Spleen (tissue), 11 donors: ENCODE measurements at regions not wholly inside any gene's neighbourhood (a gene's known extent, or its start where the extent isn't known, plus 50 kb on each side); places are given as distances from the start of the nearest gene placed in this dataset.
A peak's percentile ranks its signal among the peaks of the same experiment; 100 is the strongest.

Experiments
- DNase-seq: peaks from one replicate; pipeline ENCODE4 v3.0.0-alpha.2; 2020
- H3K27ac ChIP-seq, 8 donors: fragments of 200-600 bp; sonication (generic) in 7 of 8; 1 replicate in 4 of 8; 2 replicates in 4 of 8; pipeline versions ENCODE4 v1.5.0 to v1.8.0; 2016 to 2021; ENCODE audit warnings: inconsistent platforms in 4 of 8, mild to moderate bottlenecking in 4 of 8, moderate library complexity in 1 of 8
- H3K27me3 ChIP-seq, 7 donors: fragments of 200-600 bp; sonication (generic) in 6 of 7; replicated peaks in 1 of 7; 1 replicate in 4 of 7; 2 replicates in 3 of 7; pipeline versions ENCODE4 v1.5.0 to v1.8.0; 2016 to 2021; ENCODE audit warnings: inconsistent platforms in 3 of 7, mild to moderate bottlenecking in 1 of 7
- H3K36me3 ChIP-seq, 6 donors: fragments of 200-600 bp; sonication (generic) in 5 of 6; 1 replicate in 4 of 6; 2 replicates in 2 of 6; pipeline versions ENCODE4 v1.5.0 to v1.8.0; 2016 to 2021; ENCODE audit warnings: inconsistent platforms in 2 of 6
- H3K4me1 ChIP-seq, 6 donors: fragments of 200-600 bp; sonication (generic) in 5 of 6; 1 replicate in 3 of 6; 2 replicates in 3 of 6; pipeline versions ENCODE4 v1.5.0 to v1.8.0; 2016 to 2021; ENCODE audit warnings: inconsistent platforms in 3 of 6
- H3K4me3 ChIP-seq, 8 donors: fragments of 200-600 bp; sonication (generic) in 7 of 8; 1 replicate in 4 of 8; 2 replicates in 4 of 8; pipeline versions ENCODE4 v1.5.0 to v1.8.0; 2016 to 2021; ENCODE audit warnings: inconsistent platforms in 4 of 8, mild to moderate bottlenecking in 4 of 8, moderate library complexity in 2 of 8
- H3K9me3 ChIP-seq, 8 donors: fragments of 200-600 bp; sonication (generic) in 7 of 8; 1 replicate in 4 of 8; 2 replicates in 4 of 8; pipeline versions ENCODE4 v1.5.0 to v1.8.0; 2016 to 2021; ENCODE audit warnings: inconsistent platforms in 4 of 8
- CTCF ChIP-seq, 11 experiments: fragments of 200-600 bp in 7 of 11; fragments of 450-650 bp in 4 of 11; sonication (generic) in 4 of 11; IDR thresholded peaks in 8 of 11; conservative IDR thresholded peaks in 3 of 11; 1 replicate in 7 of 11; 2 replicates in 4 of 11; pipeline versions ENCODE4 v1.4.0 to v1.8.0; 2016 to 2021; ENCODE audit warnings: antibody characterized with exemption in 11 of 11, inconsistent platforms in 4 of 11, mild to moderate bottlenecking in 1 of 11
- POLR2A ChIP-seq, 3 donors: fragments of 450-650 bp; IDR thresholded peaks; one replicate each; pipeline ENCODE4 v1.5.1; 2017; ENCODE audit warnings: antibody characterized with exemption in 3 of 3, mild to moderate bottlenecking in 1 of 3
- POLR2AphosphoS5 ChIP-seq, 3 donors: sonication (generic); formaldehyde crosslinking; IDR thresholded peaks; one replicate each; pipeline ENCODE4 v1.5.1; 2017; ENCODE audit warnings: antibody characterized with exemption in 3 of 3
- WGBS, 5 donors: extraction: QIAGEN DNeasy Blood & Tissue Kit in 3 of 5; methylation state at CpG; one replicate each; pipeline versions ENCODE4 v1.1.5 to v1.1.7; 2013 to 2018; 5-methylcytosine and 5-hydroxymethylcytosine counted together
- intact Hi-C: fragments of 100-400 bp; cut with DNase I; formaldehyde crosslinking; loops from one replicate; pipeline ENCODE4 v1.15.0; 2023; ENCODE audit warnings: low total_unique reads
- donor health status: healthy with polysubstance abuse.
- donor health status: DM: no; HTN: no; CAD: no; lungs with moderate emphysema.
- donor health status: DM: no; HTN: no; CAD: no.
- donor health status: Bipolar disorder and iron deficiency.
- donor health status: healthy.
- donor health status: DM: no; HTN: no; CAD: no.
- donor health status: DM: yes; HTN: yes; CAD: no.

- no peak overlapping the region for H3K27ac ChIP-seq
- WGBS, 5 donors = 64 to 78% (median 74%) methylated on average over 8 to 12 of the region's 12 CpGs
- peaks cover 0 to 16% (median 0%) of the 10 kb centered on the region in 7 donors for H3K27me3 ChIP-seq
- peak; percentile 62 for DNase-seq
- H3K36me3 ChIP-seq = no peaks in the 10 kb centered on the region
- no peak for TF ChIP-seq CTCF (IDR thresholded peaks at IDR 0.05 in 8 of 11, conservative IDR thresholded peaks at IDR 0.05 in 3 of 11)
- no peak for TF ChIP-seq POLR2AphosphoS5 (IDR thresholded peaks at IDR 0.05)
- TF ChIP-seq POLR2A (IDR thresholded peaks at IDR 0.05) = no peak
- H3K4me1 ChIP-seq = peaks cover 0 to 22% (median 0%) of the 10 kb centered on the region in 6 donors
- intact Hi-C loops = no loop called here
- no peaks in the 10 kb centered on the region for H3K9me3 ChIP-seq
- H3K4me3 ChIP-seq = no peak overlapping the region
Observed at GRCh38 chr7:128155100-128155740, 85.9 kb upstream of the LEP start.

- no peak for TF ChIP-seq POLR2A (IDR thresholded peaks at IDR 0.05)
- TF ChIP-seq CTCF (IDR thresholded peaks at IDR 0.05 in 8 of 11, conservative IDR thresholded peaks at IDR 0.05 in 3 of 11) = no peak
- TF ChIP-seq POLR2AphosphoS5 (IDR thresholded peaks at IDR 0.05) = no peak
- peaks cover 0 to 6% (median 0%) of the 10 kb centered on the region in 6 donors for H3K4me1 ChIP-seq
- DNase-seq = no peak
- intact Hi-C loops = no loop called here
- no peaks in the 10 kb centered on the region for H3K9me3 ChIP-seq
- no peaks in the 10 kb centered on the region for H3K36me3 ChIP-seq
- 76 to 87% (median 82%) methylated on average over 7 of the region's 7 CpGs for WGBS, 5 donors
- H3K4me3 ChIP-seq = no peak overlapping the region
- H3K27ac ChIP-seq = no peak overlapping the region
- peaks cover 0 to 26% (median 0%) of the 10 kb centered on the region in 7 donors for H3K27me3 ChIP-seq
Observed at GRCh38 chr7:128157906-128158305, 83.2 kb upstream of the LEP start.

- intact Hi-C loops = no loop called here
- DNase-seq = no peak
- H3K27me3 ChIP-seq = peaks cover 0 to 31% (median 0%) of the 10 kb centered on the region in 7 donors
- WGBS, 5 donors = 87 to 93% (median 89%) methylated on average over 3 of the region's 3 CpGs
- H3K4me3 ChIP-seq = no peak overlapping the region
- H3K36me3 ChIP-seq = no peaks in the 10 kb centered on the region
- H3K9me3 ChIP-seq = no peaks in the 10 kb centered on the region
- H3K27ac ChIP-seq = no peak overlapping the region
- H3K4me1 ChIP-seq = peaks cover 0 to 6% (median 0%) of the 10 kb centered on the region in 6 donors
- TF ChIP-seq CTCF (IDR thresholded peaks at IDR 0.05 in 8 of 11, conservative IDR thresholded peaks at IDR 0.05 in 3 of 11) (no peak), POLR2A (IDR thresholded peaks at IDR 0.05) (no peak), POLR2AphosphoS5 (IDR thresholded peaks at IDR 0.05) (no peak)
Observed at GRCh38 chr7:128158370-128158769, 82.7 kb upstream of the LEP start.

GRCh38 chr7:128160296-128160695 lies 80.8 kb upstream of the LEP start:
- Histone ChIP-seq H3K36me3 (no peaks in the 10 kb centered on the region), H3K4me1 (no peaks in the 10 kb centered on the region), H3K9me3 (no peaks in the 10 kb centered on the region), H3K27ac (no peak overlapping the region), H3K4me3 (no peak overlapping the region), H3K27me3 (peaks cover 0 to 50% (median 11%) of the 10 kb centered on the region in 7 donors)
- DNase-seq = no peak
- intact Hi-C loops = no loop called here
- TF ChIP-seq POLR2A (IDR thresholded peaks at IDR 0.05) (no peak), POLR2AphosphoS5 (IDR thresholded peaks at IDR 0.05) (no peak), CTCF (IDR thresholded peaks at IDR 0.05 in 8 of 11, conservative IDR thresholded peaks at IDR 0.05 in 3 of 11) (no peak)
- WGBS, 5 donors = 74 to 86% (median 80%) methylated on average over 6 of the region's 6 CpGs
